HepG2 (cell line): ENCODE measurements at regions not wholly inside any gene's neighbourhood (a gene's known extent, or its start where the extent isn't known, plus 50 kb on each side); places are given as distances from the start of the nearest gene placed in this dataset.

Experiments
- ATAC-seq: fragments of 200-7000 bp; cut with Tn5 transposase; 3 replicates; pipeline ENCODE4 v1.9.1; 2020; ENCODE audit warnings: mild to moderate bottlenecking, moderate library complexity
- BruUV-seq: library from RNA; stranded (reverse); fragments of 400-500 nt; replicated peaks from 2 replicates; lab custom pipeline; 2021; lab: Mats Ljungman, UMichigan
- CTCF ChIA-PET: fragments of 300-600 bp; formaldehyde crosslinking; extraction: SDS; loops from one replicate; lab custom pipeline; 2021; ENCODE audit warnings: low total read pairs, inconsistent platforms, low intra/inter-chr PET ratio; lab: Yijun Ruan, JAX
- POLR2A ChIA-PET: fragments of 350-600 bp; sonication (Branson Sonifier 250); formaldehyde crosslinking; loops from one replicate; lab custom pipeline; 2020; ENCODE audit warnings: antibody characterized with exemption, inconsistent platforms; lab: Yijun Ruan, JAX
- DNase-seq: peaks from one replicate; pipeline ENCODE4 v3.0.0-alpha.2; 2015; ENCODE audit warnings: low spot score
- FAIRE-seq: peaks from 3 replicates; lab custom pipeline; 2011; peaks lifted over from hg19 to GRCh38; lab: Jason Lieb, UNC
- H2AFZ ChIP-seq: one replicate; pipeline ENCODE4 v1.6.1; 2011; ENCODE audit warnings: low read length, inconsistent platforms
- H3K27ac ChIP-seq: fragments of 300-600 bp; 3 replicates; pipeline ENCODE4 v1.8.0; 2011; ENCODE audit warnings: mixed run types, mild to moderate bottlenecking, mixed read lengths, low read length, inconsistent platforms; ENCODE audit not compliant: insufficient read depth; ENCODE audit errors: extremely low read length
- H3K27me3 ChIP-seq, 2 experiments: fragments of 200-600 bp in 1 of 2; 2 replicates in 1 of 2; 3 replicates in 1 of 2; pipeline versions ENCODE4 v1.6.0 to v1.8.0; 2011; ENCODE audit warnings: low read length in 2 of 2, mild to moderate bottlenecking in 2 of 2, moderate library complexity in 2 of 2, inconsistent platforms in 1 of 2; ENCODE audit not compliant: insufficient read depth in 2 of 2, control insufficient read depth in 1 of 2
- H3K36me3 ChIP-seq, 2 experiments: fragments of 200-600 bp in 1 of 2; replicated peaks in 1 of 2; 2 replicates in 1 of 2; 3 replicates in 1 of 2; pipeline versions ENCODE4 v1.5.1 to v1.8.0; 2011; ENCODE audit warnings: low read length in 2 of 2, inconsistent platforms in 1 of 2; ENCODE audit not compliant: insufficient read depth in 2 of 2, control insufficient read depth in 1 of 2
- H3K4me1 ChIP-seq: 2 replicates; pipeline ENCODE4 v1.5.1; 2012; ENCODE audit warnings: low read length, inconsistent platforms; ENCODE audit not compliant: insufficient read depth
- H3K4me2 ChIP-seq: 2 replicates; pipeline ENCODE4 v1.6.0; 2011; ENCODE audit warnings: low read depth, low read length, inconsistent platforms
- H3K4me3 ChIP-seq, 3 experiments: fragments of 200-600 bp in 1 of 3; sonication (generic), shearing (Covaris generic) in 1 of 3; replicated peaks in 1 of 3; 2 replicates each; pipeline ENCODE4 v1.5.1; 2011 to 2016; ENCODE audit warnings: low read length in 3 of 3, inconsistent platforms in 2 of 3, low read depth in 2 of 3, mild to moderate bottlenecking in 2 of 3, control low read depth in 1 of 3, mixed read lengths in 1 of 3; ENCODE audit not compliant: insufficient read depth in 1 of 3
- H3K79me2 ChIP-seq: one replicate; pipeline ENCODE4 v1.6.1; 2011; ENCODE audit warnings: low read length, inconsistent platforms; ENCODE audit not compliant: insufficient read depth
- H3K9ac ChIP-seq: 2 replicates; pipeline ENCODE4 v1.6.0; 2011; ENCODE audit warnings: mild to moderate bottlenecking, low read depth, low read length, inconsistent platforms; ENCODE audit not compliant: insufficient read depth
- H3K9me3 ChIP-seq: 2 replicates; pipeline ENCODE4 v1.5.1; 2012; ENCODE audit warnings: mild to moderate bottlenecking, low read length
- H4K20me1 ChIP-seq: 2 replicates; pipeline ENCODE4 v1.6.0; 2011; ENCODE audit warnings: inconsistent platforms, mild to moderate bottlenecking, low read length, moderate library complexity; ENCODE audit not compliant: insufficient read depth
- BORCS8-MEF2B ChIP-seq: sonication (generic); formaldehyde crosslinking; IDR thresholded peaks from 2 replicates; pipeline ENCODE4 v1.8.0; 2022; ENCODE audit warnings: mild to moderate bottlenecking, missing genetic modification reagents
- CSRNP1 ChIP-seq: sonication (generic); formaldehyde crosslinking; IDR thresholded peaks from 2 replicates; pipeline ENCODE4 v1.8.1; 2023; ENCODE audit warnings: mild to moderate bottlenecking, missing genetic modification reagents
- DBP ChIP-seq: sonication (generic); formaldehyde crosslinking; IDR thresholded peaks from 2 replicates; pipeline ENCODE4 v1.4.0; 2020; ENCODE audit warnings: missing genetic modification reagents; ENCODE audit errors: not compliant biosample characterization
- MAX ChIP-seq: IDR thresholded peaks from 2 replicates; pipeline ENCODE4 v1.6.1; 2012; ENCODE audit warnings: inconsistent platforms
- SALL1 ChIP-seq: sonication (generic); formaldehyde crosslinking; IDR thresholded peaks from 2 replicates; pipeline ENCODE4 v1.8.0; 2022; ENCODE audit warnings: mild to moderate bottlenecking, missing genetic modification reagents
- TAF1 ChIP-seq: sonication (generic); formaldehyde crosslinking; IDR thresholded peaks from 2 replicates; pipeline ENCODE4 v1.4.0; 2020; ENCODE audit warnings: missing genetic modification reagents
- ZMAT5 ChIP-seq: sonication (generic); formaldehyde crosslinking; IDR thresholded peaks from 2 replicates; pipeline ENCODE4 v1.5.0; 2020; ENCODE audit warnings: mild to moderate bottlenecking, low read depth, missing genetic modification reagents, borderline replicate concordance
- ZNF230 ChIP-seq: sonication (generic); formaldehyde crosslinking; IDR thresholded peaks from 2 replicates; pipeline ENCODE4 v1.4.0; 2020; ENCODE audit warnings: mild to moderate bottlenecking, missing genetic modification reagents
- ZNF451 ChIP-seq: sonication (generic); formaldehyde crosslinking; IDR thresholded peaks from 2 replicates; pipeline ENCODE4 v1.5.0; 2020; ENCODE audit warnings: mild to moderate bottlenecking, missing genetic modification reagents
- ZNF570 ChIP-seq: sonication (generic); formaldehyde crosslinking; IDR thresholded peaks from 2 replicates; pipeline ENCODE4 v1.4.0; 2020; ENCODE audit warnings: mild to moderate bottlenecking, missing genetic modification reagents, borderline replicate concordance
- WGBS: methylation state at CpG from one replicate; pipeline ENCODE4 v1.1.6; 2017; ENCODE audit warnings: low lambda C conversion rate; 5-methylcytosine and 5-hydroxymethylcytosine counted together
- in situ Hi-C: cut with HindIII; loops from 2 replicates; pipeline ENCODE4 v1.10.0; 2017; ENCODE audit warnings: low pct_unique_long_range_greater_than_20kb; ENCODE audit not compliant: extremely low pct_ligation_motif_present
- intact Hi-C: fragments of 100-400 bp; cut with micrococcal nuclease; formaldehyde crosslinking; loops from one replicate; pipeline ENCODE4 v1.10.0; 2022; ENCODE audit not compliant: unreplicated experiment

GRCh38 chr3:117916839-117917238 is 1117.8 kb downstream of the IGSF11 start:
- FAIRE-seq (no peak), DNase-seq (no peak), ATAC-seq (no peak)
- no peaks in the 10 kb centered on the region for H3K9me3 ChIP-seq
- WGBS = 2% methylated on average over 2 of the region's 2 CpGs
- ChIA-PET CTCF (no interaction called here), POLR2A (no interaction called here)
- no peaks in the 10 kb centered on the region; a peak in 1 of 5 replicates for H3K27me3 ChIP-seq
- BruUV-seq = no TSS peak
- H3K9ac ChIP-seq = no peak overlapping the region
- in situ Hi-C loops = no loop called here
- H2AFZ ChIP-seq = no peak overlapping the region
- H3K4me2 ChIP-seq = no peak overlapping the region
- no peaks in the 10 kb centered on the region for H4K20me1 ChIP-seq
- intact Hi-C loops = no loop called here
- H3K4me3 ChIP-seq = no peak overlapping the region
- no peaks in the 10 kb centered on the region for H3K36me3 ChIP-seq
- no peaks in the 10 kb centered on the region for H3K4me1 ChIP-seq
- TF ChIP-seq BORCS8-MEF2B (CRISPR knock-in tag) (no peak), DBP (CRISPR knock-in tag) (no peak), ZNF230 (CRISPR knock-in tag) (no peak), SALL1 (CRISPR knock-in tag) (no peak), ZNF570 (CRISPR knock-in tag) (no peak), TAF1 (CRISPR knock-in tag) (no peak), ZNF451 (CRISPR knock-in tag) (no peak), ZMAT5 (CRISPR knock-in tag) (no peak), MAX (no peak), CSRNP1 (CRISPR knock-in tag) (no peak)
- H3K79me2 ChIP-seq = no peaks in the 10 kb centered on the region
- H3K27ac ChIP-seq = no peak overlapping the region
